ENCODE measurements at regions not wholly inside any gene's neighbourhood (a gene's known extent, or its start where the extent isn't known, plus 50 kb on each side); places are given as distances from the start of the nearest gene placed in this dataset.

GRCh38 chr7:11294218-11294617 lies 320.5 kb downstream of the PHF14 start:
- no peak for DNase-seq (ENCODE audit: low spot score)

DNA sequence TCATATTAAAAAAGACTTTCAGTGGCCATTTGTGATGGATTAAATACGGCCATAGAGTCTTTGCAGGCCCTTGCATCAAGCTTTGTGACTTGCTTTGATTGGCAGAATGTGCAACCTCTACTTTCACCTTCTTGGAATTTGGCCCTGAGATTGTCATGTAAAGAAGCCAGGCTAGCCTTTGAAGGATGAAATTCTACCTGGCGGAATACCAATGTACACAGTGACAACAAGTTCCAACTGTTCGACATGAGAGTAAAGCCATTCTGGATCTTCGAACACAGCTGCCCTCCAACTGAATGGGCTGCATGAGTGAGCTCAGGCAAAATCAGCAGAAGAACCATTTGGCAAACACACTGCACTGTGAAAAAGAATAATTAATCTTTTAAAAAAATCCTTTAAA lies 321.3 kb downstream of the PHF14 start:
- no peak for DNase-seq (ENCODE audit: low spot score)

DNA sequence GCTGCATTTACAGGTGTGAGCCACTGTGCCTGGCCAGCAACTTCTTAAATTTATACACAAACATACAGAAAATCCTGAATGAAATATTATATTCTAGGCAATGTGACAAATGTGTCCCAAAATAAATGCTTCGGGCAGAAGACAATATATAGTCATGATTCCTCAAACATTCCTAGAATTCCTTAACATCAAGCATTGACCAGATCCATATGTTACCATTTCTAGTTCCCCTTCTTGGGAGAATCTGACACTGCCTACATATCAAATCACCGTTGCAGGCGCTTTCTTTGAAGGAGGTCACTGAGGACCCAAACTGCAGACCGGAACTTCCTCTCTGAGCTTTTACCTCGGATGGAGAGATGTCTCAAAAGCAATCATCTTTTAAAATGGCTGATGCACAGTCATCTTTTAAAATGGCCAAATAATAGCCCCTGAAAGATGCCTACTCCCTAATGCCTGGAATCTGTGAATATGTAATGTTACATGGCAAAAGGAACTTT lies 323.5 kb downstream of the PHF14 start:
- DNase-seq (ENCODE audit: low spot score) = no peak

DNA sequence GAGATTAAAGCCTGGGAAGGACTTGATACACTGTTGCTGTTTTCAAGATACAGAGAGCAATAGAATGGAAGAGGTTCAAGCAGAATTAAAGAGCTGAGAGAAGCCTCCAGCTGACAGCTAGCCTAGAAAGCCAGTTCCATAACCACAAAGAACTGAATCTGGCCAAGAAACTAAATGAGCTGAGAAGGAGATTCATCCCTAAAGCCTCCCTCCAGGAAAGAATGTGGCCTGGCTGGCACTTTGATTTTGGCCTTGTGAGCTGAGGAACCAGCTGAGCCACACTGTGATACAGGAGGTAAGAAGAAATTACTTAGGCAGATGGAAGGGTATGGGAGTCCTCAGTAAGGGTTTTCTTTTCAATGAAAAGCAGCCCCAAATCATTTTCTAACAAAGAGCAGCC lies 324.1 kb downstream of the PHF14 start:
- no peak for DNase-seq (ENCODE audit: low spot score)

- DNase-seq (ENCODE audit: low spot score) = no peak
Measured at GRCh38 chr7:11298220-11298619, 324.5 kb downstream of the PHF14 start.

DNA sequence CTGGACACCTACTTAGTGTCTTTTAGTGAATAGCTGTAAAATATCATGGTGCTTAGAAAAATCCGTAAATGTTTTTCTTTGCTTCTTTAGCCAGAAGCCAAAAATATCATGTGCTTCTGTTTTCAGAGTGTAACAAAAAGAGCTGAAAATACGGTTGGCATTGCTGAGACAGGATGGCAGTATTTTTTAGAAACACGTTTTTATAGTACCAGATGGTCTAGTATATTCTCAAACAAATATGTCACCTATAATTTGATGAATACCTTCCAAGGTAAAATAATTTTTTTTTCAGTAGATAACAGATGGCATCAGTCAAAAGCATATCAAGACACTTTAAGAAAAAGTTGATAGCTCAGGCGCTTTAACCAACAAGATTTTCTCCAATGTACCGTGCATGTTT lies 326.6 kb downstream of the PHF14 start:
- DNase-seq (ENCODE audit: low spot score) = no peak

GRCh38 chr7:11302121-11302520 lies 328.4 kb downstream of the PHF14 start:
- DNase-seq (ENCODE audit: low spot score) = no peak

- no peak for DNase-seq (ENCODE audit: low spot score)
Measured at GRCh38 chr7:11313801-11314200, 340.1 kb downstream of the PHF14 start.

DNA sequence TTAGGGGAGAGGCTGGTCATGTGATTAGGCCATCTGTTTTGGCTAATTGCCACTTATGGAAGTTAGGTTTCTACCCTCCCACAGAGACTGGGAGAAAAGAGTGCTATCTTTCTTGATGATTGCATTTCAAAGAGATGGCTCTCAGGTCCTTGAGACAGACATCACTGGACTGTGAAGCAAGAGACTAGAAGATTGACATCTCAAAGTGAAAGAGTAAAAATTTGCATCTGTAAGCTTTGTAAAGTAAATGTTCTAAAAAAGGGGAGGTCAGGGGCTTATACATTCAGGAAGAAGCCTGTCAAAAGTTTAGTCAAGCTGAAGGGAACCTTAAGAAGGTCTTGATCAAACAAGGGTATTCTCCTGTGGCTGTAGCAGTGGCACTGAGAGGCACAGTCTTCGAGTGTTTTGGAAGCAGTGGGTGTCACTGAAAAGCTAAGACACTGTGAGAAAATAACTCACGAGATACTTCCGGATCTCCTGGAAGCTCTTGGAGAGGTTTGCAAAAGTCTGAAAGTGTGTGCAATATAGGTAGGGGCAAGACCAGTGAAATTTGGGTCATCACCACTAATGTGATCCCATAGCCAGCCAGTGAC lies 342.1 kb downstream of the PHF14 start:
- no peak for DNase-seq (ENCODE audit: low spot score)

DNA sequence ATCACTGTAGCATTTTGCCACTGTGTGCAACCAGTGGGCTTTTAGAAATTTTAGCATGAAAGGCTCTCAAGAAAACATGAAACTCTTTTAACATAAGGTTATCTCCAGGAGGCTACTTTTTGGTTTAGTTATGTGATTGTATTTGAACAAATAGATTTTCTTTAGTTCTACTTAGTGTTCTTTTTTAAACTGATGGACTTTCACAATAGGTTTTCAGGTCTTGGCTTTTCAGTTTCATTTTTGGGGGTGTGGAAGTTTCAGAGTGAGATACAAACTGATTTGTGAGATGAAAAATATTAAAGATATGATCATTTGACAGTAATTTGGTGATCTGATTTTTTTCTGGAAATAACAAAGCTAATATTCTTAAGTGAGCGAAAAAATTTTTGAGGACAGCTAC lies 344.1 kb downstream of the PHF14 start:
- DNase-seq (ENCODE audit: low spot score) = no peak

- DNase-seq (ENCODE audit: low spot score) = no peak
Measured at GRCh38 chr7:11319491-11320274, 346.0 kb downstream of the PHF14 start.

Measured in H4 (cell line).